GM19452 (cell line): ENCODE measurements at regions not wholly inside any gene's neighbourhood (a gene's known extent, or its start where the extent isn't known, plus 50 kb on each side); places are given as distances from the start of the nearest gene placed in this dataset.

ENCODE experiments used
- ATAC-seq: cut with Tn5 transposase; IDR thresholded peaks from one replicate; pipeline ENCODE4 v1.9.1; 2021; ENCODE audit not compliant: unreplicated experiment

- no peak for ATAC-seq
Observed at GRCh38 chr22:48496987-48497650, 1330.6 kb downstream of the BRD1 start.

DNA sequence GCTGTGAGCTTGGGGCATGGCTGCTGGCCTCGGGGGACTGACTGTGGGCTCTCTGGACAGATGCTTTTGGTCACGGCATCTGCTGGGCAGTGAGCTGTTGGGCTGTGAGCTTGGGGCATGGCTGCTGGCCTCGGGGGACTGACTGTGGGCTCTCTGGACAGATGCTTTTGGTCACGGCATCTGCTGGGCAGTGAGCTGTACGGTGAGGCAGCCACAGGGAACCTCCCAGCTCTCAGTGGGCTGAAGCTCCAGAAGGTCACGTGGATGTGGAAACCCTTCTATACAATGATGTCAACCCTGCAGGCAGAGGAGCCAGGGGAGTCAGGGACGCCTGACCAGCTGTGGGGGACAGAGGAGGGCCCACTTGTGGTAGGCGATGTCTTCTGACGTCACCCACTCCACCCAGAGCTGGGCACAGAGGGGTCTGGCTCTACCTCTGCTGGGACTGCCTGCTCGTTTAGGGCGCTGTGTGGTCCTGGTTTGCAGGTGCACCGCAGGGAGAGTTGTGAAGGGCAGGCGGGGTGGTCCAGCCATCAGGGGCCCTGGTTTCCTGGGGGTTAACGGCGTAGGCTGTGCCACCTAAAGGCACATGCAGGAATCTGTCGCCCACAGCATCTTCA is 1331.3 kb downstream of the BRD1 start:
- ATAC-seq, result no peak

GRCh38 chr22:48495751-48496080 is 1332.0 kb downstream of the BRD1 start:
- no peak for ATAC-seq

- no peak for ATAC-seq
Observed at GRCh38 chr22:48494968-48495750, 1332.5 kb downstream of the BRD1 start.

DNA sequence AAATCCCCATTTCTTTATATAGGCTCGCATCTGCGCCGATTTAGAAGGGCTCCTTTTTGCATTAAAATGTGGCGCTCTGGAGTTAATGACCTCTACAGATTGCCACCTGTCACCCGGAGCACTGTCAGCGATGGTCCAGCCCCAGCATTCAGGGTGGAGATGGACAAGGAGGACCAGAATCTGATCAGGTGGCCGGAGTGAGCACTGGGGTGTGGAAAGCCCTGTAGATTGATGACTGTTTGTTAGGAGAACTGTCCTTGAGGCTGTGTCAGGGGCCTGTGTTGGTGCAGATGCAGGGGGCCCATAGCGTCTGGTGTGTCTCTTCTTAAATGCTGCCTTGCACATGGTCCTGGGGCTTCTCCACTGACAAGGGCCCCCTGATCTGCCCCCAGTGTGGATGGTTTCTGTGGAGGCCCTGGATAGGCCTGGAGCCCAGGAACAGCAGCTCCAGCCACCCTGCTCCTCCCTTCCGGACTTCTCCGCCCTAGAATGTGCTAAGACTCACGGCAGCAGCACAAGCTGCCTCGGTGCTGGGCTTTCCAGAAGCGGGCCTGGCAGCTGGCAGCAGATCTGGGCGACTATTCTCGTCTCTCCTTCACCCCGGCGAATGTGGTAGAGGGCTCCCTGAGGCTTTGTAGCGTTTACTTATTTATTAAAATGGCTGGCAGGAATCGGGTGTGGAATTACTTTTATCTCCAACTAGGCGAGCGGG is 1333.3 kb downstream of the BRD1 start:
- ATAC-seq, result no peak

GRCh38 chr22:48493733-48494132 is 1333.9 kb downstream of the BRD1 start:
- no peak for ATAC-seq

DNA sequence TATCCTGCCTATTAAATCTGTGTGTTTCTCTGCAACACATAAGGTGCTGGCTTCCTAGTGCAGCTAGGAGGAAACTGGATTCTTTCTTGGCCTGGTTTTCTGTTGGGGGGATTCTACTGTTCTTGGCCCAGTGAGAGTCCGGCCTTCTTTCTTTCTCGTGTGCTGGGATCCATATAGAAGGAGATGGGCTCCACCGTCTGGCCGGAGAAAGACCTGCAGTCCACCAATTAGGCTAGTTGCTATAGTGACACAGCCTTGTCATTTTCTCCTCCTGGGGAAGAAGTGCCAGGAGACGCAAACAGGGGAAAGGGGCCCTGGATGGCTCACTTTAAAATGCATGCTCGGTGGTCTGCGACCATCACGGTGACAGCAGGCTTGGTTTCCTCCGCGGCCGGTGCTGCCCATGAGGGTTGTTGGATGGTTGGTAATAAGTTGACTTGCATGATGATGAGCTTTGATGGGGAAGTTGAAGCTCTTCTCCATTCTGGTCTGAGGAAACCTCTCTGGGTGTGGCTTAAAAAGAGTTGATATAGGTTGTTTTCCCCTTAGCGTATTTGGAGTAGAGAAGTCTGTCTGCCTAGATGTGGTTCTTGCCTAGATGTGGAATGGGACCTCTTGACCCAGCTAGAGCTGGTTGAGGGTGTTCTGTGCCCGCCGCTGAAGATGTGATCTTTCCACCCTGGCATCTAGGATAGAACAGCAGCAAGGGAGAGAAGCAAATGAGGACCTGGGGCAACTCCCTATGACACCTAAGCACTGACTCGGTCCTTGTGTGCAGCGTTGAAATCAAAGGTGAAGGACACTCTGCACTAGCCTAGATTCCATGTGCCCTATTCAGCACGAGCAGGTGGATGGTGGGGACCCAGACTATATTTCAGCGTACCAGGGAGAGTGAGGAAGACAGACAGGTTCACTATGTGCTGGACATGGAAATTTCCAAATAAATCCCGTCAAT is 1335.0 kb downstream of the BRD1 start:
- ATAC-seq, result no peak

GRCh38 chr22:48491451-48491941 is 1336.2 kb downstream of the BRD1 start:
- no peak for ATAC-seq

GRCh38 chr22:48490500-48491411 is 1336.9 kb downstream of the BRD1 start:
- ATAC-seq, result no peak

DNA sequence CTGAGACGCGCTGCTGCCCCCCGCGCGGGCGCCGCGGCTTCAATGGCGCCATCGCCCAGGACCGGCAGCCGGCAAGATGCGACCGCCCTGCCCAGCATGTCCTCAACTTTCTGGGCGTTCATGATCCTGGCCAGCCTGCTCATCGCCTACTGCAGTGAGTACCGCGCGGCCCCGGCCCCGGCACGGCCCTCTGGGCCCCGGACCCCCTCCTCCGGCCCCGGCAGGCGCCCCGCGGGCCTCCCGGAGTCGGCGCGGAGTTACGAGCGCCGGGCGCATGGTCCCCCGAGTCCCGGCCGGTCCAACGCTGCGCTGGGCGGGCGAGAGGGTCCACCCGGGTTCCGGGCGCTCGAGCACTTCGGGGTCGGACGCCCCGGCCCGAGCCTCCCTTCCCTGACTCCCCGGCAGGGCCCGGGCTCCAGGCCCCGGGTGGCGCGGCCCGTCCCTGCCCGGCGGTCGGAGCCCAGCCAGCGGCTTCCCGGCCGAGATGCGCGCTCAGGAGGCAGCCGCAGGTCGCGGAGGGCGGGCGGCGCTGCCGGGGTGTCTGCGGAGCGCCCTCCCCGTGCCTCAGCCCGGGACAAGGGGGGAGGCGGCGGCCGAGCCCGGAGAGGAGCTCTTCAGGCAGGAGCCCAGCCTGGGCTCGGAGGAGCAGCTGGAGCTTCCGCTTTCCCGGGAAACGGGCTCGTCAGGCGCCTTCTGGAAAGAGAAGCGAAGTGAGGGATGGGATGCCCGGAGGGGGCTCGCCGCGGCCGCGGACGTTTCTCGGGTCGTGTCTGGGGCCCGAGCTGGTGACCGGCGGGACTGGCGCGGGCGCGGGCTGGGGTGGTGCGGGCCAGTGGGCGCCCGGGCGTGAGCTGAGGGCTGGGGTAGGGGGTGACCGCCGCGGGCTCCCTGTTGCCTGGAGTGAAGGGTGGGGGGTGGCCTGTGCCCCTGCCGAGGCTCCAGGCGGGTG is 1337.8 kb downstream of the BRD1 start:
- no peak for ATAC-seq

DNA sequence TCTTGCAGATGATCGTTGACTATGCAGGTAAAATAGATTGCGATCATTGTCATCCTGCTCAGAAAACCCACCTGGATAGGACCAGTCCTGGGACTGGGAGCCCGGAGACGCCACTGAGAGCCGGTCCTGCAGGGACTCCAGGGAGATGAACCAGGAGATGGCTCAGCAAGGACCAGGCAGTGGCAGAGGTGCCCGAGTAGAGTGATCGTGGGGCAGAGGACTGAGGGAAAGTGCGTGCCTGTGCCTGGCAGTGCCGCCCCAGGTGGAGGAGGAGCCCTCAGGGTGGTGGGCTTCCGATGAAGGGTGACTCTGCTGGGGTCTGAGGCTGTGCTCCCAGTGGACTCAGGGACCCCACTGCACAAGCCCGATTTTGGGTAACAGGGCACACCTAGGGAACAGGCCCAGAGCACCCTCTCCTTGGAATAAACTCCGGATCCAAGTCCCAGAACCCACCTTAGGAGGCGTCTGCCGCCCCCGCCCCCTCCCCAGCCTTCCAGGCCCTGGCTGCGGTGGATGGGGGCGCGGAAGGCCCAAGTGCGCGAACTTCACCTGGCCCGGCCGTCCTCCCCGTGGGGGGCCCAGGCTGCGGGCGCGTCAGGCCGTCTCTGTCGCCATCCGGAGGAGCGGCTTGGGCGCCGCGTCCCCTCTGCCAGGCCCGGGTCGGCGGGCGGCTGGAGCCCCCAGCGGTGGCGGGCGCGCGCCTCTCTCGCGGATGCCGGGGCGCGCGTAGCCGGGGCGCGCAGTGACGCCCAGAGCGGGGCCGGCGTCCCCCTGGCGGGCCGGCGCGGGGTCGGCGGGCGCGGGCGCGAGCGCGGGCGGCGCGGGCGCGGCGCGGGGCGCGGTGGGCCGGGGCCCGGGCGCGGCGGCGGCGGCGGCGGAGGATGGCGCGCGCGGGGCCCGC is 1338.8 kb downstream of the BRD1 start:
- no peak for ATAC-seq

DNA sequence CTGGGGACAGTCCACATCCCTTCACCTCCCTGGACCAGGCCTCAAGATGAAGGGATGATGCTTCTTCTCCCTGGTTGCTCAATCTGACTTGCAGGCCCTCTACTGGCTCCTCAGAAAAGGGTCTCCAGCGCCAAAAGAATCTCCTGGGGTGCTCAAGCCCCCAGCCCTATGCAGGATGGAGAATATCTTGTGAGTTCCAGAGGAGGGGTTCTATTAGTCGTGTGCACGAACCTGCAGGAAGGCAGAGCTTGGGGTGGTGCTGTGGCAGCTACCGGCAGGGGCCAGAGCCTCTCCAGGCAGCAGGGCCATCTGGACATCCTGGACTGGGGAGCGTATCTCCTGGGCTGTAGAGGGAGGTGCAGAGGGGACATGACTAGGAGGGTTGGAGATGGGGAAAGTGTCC is 1339.5 kb downstream of the BRD1 start:
- ATAC-seq, result no peak

- ATAC-seq, result no peak
Observed at GRCh38 chr22:48486558-48486957, 1341.1 kb downstream of the BRD1 start.

- ATAC-seq, result no peak
Observed at GRCh38 chr22:48486134-48486532, 1341.5 kb downstream of the BRD1 start.

GRCh38 chr22:48485149-48486133 is 1342.2 kb downstream of the BRD1 start:
- ATAC-seq, result no peak
